ENCODE measurements at regions not wholly inside any gene's neighbourhood (a gene's known extent, or its start where the extent isn't known, plus 50 kb on each side); places are given as distances from the start of the nearest gene placed in this dataset.
"Not testable (repeated sequence)": the region's sequence is repeated elsewhere in the genome, so short reads cannot be mapped to it uniquely, and the experiment has no call there.

GRCh38 chr1:234855851-234856250 lies 245.9 kb upstream of the IRF2BP2 start:
- DNase-seq: no peak

GRCh38 chr1:234854645-234855039 lies 244.7 kb upstream of the IRF2BP2 start:
- DNase-seq: no peak

- no peak for DNase-seq
Observed at GRCh38 chr1:234853906-234854644, 244.1 kb upstream of the IRF2BP2 start.

GRCh38 chr1:234852659-234853058 lies 242.7 kb upstream of the IRF2BP2 start:
- DNase-seq: no peak

GRCh38 chr1:234851450-234852438 lies 241.8 kb upstream of the IRF2BP2 start:
- no peak for DNase-seq

GRCh38 chr1:234849832-234850231 lies 239.9 kb upstream of the IRF2BP2 start:
- DNase-seq: no peak

- no peak for DNase-seq
Observed at GRCh38 chr1:234848972-234849649, 239.1 kb upstream of the IRF2BP2 start.

- not testable (repeated sequence) for DNase-seq
Observed at GRCh38 chr1:234846813-234847212, 236.8 kb upstream of the IRF2BP2 start.

- DNase-seq: no peak
Observed at GRCh38 chr1:234845836-234846235, 235.9 kb upstream of the IRF2BP2 start.

- peak; percentile 75 for DNase-seq
Observed at GRCh38 chr1:234845097-234845660, 235.2 kb upstream of the IRF2BP2 start.

- DNase-seq: peak; percentile 44
Observed at GRCh38 chr1:234844479-234845031, 234.6 kb upstream of the IRF2BP2 start.

- DNase-seq: no peak
Observed at GRCh38 chr1:234843946-234844345, 234.0 kb upstream of the IRF2BP2 start.

- DNase-seq: peak; percentile 57
Observed at GRCh38 chr1:234842726-234843641, 233.0 kb upstream of the IRF2BP2 start.

GRCh38 chr1:234841710-234842231 lies 231.8 kb upstream of the IRF2BP2 start:
- DNase-seq: peak; percentile 24

GRCh38 chr1:234841281-234841680 lies 231.3 kb upstream of the IRF2BP2 start:
- no peak for DNase-seq

- no peak for DNase-seq
Observed at GRCh38 chr1:234840843-234841242, 230.9 kb upstream of the IRF2BP2 start.

GRCh38 chr1:234840253-234840652 lies 230.3 kb upstream of the IRF2BP2 start:
- DNase-seq: no peak

- no peak for DNase-seq
Observed at GRCh38 chr1:234839663-234840062, 229.7 kb upstream of the IRF2BP2 start.

GRCh38 chr1:234838820-234839219 lies 228.8 kb upstream of the IRF2BP2 start:
- no peak for DNase-seq

- no peak for DNase-seq
Observed at GRCh38 chr1:234838182-234838581, 228.2 kb upstream of the IRF2BP2 start.

GRCh38 chr1:234837713-234838112 lies 227.7 kb upstream of the IRF2BP2 start:
- no peak for DNase-seq

All from CD4-positive, alpha-beta T cell treated with Interleukin-10 for 1 hour (primary cell).